HG02938 (cell line): ENCODE measurements at regions not wholly inside any gene's neighbourhood (a gene's known extent, or its start where the extent isn't known, plus 50 kb on each side); places are given as distances from the start of the nearest gene placed in this dataset.
A peak's percentile ranks its signal among the peaks of the same experiment; 100 is the strongest.
"Not testable (repeated sequence)": the region's sequence is repeated elsewhere in the genome, so short reads cannot be mapped to it uniquely, and the experiment has no call there.

ENCODE experiments used
- ATAC-seq: cut with Tn5 transposase; IDR thresholded peaks from one replicate; pipeline ENCODE4 v1.9.1; 2021; ENCODE audit warnings: mild to moderate bottlenecking, moderate library complexity; ENCODE audit not compliant: unreplicated experiment

GRCh38 chr18:21928925-21929324 is 188.3 kb downstream of the MIB1 start:
- ATAC-seq, result no peak

DNA sequence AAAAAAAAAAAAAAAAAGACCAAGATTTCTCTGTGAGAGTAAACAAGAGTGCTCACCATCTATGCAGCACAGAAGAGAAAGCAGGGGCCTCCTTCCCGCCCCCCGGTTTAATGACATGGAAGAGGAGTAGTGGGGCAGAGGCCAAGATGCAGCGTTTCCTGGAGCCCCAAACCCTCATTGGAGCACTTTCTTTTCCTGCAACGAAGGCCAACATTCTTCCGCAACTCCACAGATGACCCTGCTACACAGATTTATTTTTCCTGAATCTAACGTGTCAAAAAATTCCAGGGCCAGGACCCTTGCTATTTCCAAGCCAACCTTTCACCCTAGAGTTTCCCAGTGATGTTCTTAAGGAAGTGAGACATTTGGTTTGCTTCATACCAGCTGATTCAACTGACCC is 189.6 kb downstream of the MIB1 start:
- no peak for ATAC-seq

DNA sequence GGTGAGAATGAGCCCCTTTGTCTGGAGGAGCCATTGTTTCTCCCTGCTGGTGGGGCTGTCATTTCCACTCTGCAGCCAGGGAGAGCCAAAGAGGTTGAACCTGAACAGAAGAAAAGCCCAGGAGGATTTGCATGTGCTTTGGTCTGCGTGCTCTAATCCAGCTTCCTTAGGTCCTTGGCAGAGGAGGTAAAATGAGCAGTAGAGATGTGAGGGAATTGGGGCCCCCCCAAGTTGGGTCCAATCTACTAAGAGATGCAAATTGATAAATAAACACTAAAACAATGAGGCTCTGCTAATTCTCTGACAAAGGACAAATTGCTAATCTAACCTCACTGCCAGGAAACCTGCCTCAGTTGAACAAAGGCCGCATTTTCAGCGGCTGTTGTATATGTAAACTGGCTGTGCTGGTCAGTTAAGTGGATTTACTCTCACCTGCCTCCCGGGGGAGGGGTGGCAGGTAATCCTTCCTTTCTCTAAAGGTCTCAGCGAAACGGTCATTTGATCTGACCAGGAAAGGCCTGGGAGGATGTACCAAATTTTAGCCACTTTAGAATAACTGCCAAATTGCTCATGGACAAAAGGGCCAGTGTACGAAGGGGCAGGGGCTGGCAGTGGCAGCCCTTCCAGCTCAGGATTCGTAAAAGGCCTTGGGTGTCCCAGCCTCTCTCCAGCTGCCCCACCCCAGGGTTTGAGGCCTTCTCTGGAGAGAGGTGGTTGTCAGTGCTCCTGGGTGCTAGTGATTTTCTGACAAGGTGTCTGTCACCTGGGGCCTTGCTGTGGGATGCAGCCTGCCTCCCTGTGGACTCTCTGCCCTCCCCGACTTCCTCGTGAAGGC is 193.6 kb downstream of the MIB1 start:
- ATAC-seq, result no peak

DNA sequence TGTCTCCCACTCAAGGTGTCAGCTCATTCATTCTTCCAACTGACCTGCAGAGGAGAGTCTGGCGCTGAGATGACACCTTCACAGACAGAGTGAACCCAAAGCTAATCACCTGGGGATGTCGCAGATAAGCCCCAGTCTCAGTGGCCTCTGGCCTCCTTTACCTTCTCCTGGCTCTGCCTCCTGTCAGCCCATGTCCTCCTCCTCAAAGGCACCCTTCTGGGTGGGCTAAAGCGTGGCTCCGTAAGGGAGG is 194.1 kb downstream of the MIB1 start:
- no peak for ATAC-seq

DNA sequence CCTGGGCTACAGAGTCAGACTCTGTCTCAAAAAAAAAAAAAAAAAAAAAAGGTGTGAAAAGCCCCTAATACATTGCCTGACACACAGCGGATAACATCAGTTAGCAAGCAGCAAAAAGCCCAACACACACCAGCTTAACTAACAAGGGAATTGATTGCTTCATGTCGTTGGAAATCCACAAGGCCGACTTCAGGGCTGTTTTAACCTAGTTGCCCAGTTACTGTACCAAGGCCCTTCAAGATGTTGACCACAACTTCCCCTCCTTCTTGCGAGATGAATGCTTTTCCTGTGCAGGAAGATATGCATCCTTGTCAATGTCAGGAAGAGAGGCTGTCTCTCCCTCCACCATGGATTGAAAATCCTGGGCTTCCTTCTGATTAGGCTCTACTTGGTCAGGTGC is 202.9 kb downstream of the MIB1 start:
- no peak for ATAC-seq

GRCh38 chr18:21949326-21950015 is 208.9 kb downstream of the MIB1 start:
- no peak for ATAC-seq

- ATAC-seq, result peak; percentile 94
Observed at GRCh38 chr18:21955757-21956652, 213.4 kb upstream of the GATA6 start.

- ATAC-seq, result no peak
Observed at GRCh38 chr18:21958263-21958662, 211.1 kb upstream of the GATA6 start.

GRCh38 chr18:21958707-21959450 is 210.5 kb upstream of the GATA6 start:
- no peak for ATAC-seq

GRCh38 chr18:21960189-21960588 is 209.2 kb upstream of the GATA6 start:
- no peak for ATAC-seq

DNA sequence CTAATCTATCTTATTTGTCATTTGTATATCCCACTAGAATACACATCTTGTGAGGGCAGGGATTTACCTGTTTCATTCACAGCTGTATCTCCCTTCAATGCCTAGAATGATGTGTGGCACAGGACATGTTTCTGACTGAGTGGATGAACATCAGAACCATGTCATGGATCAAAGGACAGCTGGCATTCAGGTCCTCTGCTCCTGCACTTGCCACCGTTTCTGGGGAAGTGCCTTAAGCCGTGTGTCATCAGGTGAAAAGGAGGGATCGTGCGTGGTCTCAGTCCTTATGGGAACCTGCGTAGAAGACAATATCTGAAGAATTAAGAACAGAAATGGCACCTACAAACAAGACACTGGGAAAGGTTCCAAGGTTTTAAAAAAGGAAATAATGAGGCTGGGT is 206.1 kb upstream of the GATA6 start:
- no peak for ATAC-seq

DNA sequence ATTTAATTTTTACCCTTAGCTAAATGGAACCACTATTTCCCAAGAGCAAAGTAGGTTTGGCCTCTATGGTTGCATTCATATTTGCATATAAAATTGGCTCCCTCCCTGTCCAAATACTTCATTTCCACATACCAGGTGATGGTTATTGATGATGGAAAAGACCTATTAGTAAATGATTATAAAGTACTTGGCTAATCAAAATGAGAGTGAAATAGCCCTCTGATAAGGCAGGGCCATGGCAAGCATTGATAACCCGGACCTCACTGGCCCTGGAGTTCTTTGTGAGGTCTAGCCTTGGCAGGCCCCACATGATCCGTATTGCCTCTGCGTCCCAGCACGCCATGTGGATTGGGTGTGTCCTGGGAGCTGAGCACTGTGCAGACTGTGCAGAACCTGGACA is 201.1 kb upstream of the GATA6 start:
- no peak for ATAC-seq

DNA sequence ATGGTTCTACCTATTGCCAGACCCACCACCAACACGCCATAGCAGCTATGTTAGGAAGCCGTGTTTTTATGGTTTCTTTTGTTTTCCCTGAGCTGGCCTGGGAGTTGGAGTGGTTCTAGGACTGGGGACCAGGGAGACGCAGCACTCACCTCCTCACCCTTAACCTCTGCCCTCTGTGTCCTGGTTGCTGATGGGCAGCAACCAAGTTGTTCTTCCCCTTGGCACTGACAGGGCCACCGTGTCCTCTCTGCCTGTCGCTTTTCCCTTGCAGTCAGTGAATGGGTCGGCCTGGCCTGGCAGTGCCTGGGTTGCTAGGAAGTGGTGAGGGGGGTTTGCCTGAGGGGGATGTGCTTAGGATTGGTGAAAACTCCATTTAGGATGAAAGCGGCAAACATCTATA is 197.1 kb upstream of the GATA6 start:
- no peak for ATAC-seq

DNA sequence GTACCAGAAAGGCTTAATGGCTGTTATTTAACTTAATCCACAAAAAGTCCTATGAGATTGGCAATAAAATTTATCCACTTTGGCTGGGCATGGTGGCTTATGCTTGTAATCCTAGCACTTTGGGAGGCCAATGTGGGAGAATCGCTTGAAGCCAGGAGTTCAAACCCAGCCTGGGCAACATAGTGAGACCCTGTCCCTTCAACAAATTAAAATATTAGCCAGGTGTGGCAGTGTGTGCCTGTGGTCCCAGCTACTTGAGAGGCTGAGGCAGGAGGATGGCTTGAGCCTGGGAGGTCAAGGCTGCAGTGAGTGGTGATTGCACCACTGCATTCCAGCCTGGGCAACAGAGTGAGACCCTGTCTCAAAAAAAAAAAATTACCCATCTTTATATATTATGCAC is 193.4 kb upstream of the GATA6 start:
- ATAC-seq, result not testable (repeated sequence)

DNA sequence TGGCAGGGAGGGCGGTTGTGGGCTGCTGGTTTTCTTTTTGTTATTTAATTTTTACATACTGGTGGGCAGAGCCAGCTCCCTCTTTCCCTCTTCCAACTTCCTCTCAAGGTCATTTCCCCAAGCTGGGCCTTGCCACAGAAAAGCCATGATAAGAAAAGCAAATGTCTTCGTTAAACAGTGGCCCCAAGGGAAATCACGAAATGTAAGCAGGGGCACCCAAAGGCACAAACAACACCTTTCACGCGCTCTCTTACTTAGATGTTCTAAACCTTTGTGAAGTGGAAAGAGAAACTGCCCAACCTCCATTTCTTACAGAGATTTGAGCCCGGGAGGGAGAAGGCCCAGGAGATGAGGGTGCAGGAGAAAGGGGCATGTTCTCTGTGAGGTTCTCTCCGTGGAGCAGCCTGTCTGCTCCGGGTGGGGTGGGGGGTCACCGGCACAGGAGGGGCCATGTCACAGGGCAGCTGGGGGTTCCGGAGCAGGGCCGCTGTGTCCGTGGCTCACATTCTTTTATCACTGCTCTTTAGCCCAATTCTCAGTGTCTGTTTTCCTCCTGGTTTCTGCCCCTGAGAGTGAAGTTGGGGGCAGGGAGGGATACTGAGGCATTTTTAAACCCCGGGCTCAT is 190.7 kb upstream of the GATA6 start:
- ATAC-seq, result no peak

DNA sequence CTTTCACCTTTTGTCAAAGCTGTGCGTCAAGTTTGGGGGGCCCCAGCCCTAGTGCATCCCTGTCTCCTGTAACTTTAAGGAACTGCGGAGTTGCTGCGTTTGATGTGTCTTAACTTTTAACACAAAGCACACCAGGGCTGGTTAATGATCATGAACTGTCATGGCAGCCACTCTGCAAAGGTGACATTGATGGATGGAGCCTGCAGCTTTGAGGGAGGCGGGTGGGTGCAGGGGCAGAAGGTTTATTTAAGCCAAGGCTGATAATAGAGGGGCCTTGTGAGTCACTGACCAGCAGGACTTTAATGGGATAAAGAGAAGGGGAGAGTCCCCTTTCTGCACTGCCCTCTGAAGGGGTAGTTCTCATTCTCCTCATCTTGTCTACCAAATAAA is 190.2 kb upstream of the GATA6 start:
- ATAC-seq, result no peak

DNA sequence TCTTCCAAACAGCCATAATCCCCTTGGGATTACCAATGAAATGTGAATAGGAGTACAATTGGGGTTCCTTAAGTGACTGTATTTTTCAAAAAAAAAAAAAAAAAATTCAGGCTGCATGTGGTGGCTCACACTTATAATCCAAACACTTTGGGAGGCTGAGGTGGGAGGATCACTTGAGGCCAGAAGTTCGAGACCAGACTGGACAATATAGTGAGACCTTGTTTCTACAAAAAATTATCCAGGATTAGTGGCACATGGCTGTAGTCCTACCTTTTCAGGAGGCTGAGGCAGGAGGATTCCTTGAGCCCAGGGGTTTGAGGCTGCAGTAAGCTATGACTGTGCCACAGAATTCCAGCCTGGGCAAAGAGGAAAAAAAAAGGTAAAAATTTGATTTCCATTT is 189.6 kb upstream of the GATA6 start:
- no peak for ATAC-seq

DNA sequence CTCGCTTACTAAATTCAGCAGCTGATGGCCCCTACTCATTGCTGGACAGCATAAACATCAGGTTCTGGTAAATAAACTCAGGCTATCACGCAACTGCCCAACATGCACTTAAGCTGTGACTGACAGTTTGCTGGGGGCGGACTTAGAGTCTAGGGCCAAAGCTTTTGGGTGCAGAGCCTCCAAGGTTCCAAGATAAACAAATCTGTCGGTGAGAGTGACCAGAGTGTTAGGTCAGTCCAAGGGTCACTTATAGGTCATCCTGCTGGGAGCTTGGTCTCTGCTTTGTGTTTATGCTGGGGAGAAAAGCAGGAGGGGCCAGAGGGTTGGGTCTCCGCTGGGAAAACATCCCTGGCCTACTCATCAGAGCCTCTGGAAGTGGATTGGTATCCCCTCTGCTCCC is 188.6 kb upstream of the GATA6 start:
- no peak for ATAC-seq

DNA sequence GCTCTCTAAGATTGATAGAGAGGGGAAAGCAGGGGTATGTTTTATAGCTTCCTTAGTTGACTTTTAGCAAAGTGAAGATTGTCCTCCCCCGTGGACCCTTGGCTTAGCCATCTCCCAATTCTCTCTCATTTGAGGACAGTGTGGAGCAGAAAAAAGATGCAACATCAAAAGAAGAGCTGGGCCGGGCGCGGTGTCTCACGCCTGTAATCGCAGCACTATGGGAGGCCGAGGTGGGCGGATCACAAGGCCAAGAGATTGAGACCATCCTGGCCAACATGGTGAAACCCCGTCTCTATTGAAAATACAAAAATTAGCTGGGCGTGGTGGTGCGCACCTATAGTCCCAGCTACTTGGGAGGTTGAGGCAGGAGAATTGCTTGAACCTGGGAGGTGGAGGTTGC is 187.9 kb upstream of the GATA6 start:
- not testable (repeated sequence) for ATAC-seq

GRCh38 chr18:21991081-21991534 is 178.3 kb upstream of the GATA6 start:
- ATAC-seq, result no peak

- ATAC-seq, result no peak
Observed at GRCh38 chr18:21991886-21992285, 177.5 kb upstream of the GATA6 start.
